ENCODE measurements at regions not wholly inside any gene's neighbourhood (a gene's known extent, or its start where the extent isn't known, plus 50 kb on each side); places are given as distances from the start of the nearest gene placed in this dataset.

GRCh38 chrX:23511793-23512192 lies 155.5 kb upstream of the PRDX4 start:
- TF ChIP-seq EZH2phosphoT487 (IDR thresholded peaks at IDR 0.05; ENCODE audit: insufficient read depth, low read depth) (no peak), EZH2 (IDR thresholded peaks at IDR 0.05; ENCODE audit: insufficient read depth, poor library complexity, severe bottlenecking) (no peak)

Data from GM23248 (cell line).